ENCODE measurements at regions not wholly inside any gene's neighbourhood (a gene's known extent, or its start where the extent isn't known, plus 50 kb on each side); places are given as distances from the start of the nearest gene placed in this dataset.

GRCh38 chr11:70776914-70777532 lies 378.7 kb downstream of the CTTN start:
- DNase-seq = no peak

- no peak for DNase-seq
These were observed 380.6 kb downstream of the CTTN start for GRCh38 chr11:70778883-70779282.

GRCh38 chr11:70779433-70780245 lies 381.3 kb downstream of the CTTN start:
- no peak for DNase-seq

GRCh38 chr11:70780246-70780535 lies 381.9 kb downstream of the CTTN start:
- no peak for DNase-seq

GRCh38 chr11:70782401-70782913 lies 384.1 kb downstream of the CTTN start:
- DNase-seq = no peak

GRCh38 chr11:70783356-70783755 lies 385.0 kb downstream of the CTTN start:
- DNase-seq = no peak

- no peak for DNase-seq
These were observed 385.5 kb downstream of the CTTN start for GRCh38 chr11:70783821-70784220.

- DNase-seq = no peak
These were observed 387.0 kb downstream of the CTTN start for GRCh38 chr11:70785372-70785771.

GRCh38 chr11:70786021-70786665 lies 387.8 kb downstream of the CTTN start:
- no peak for DNase-seq

GRCh38 chr11:70788248-70789022 lies 390.1 kb downstream of the CTTN start:
- DNase-seq = no peak

GRCh38 chr11:70790671-70791300 lies 392.5 kb downstream of the CTTN start:
- no peak for DNase-seq

- DNase-seq = no peak
These were observed 398.4 kb downstream of the CTTN start for GRCh38 chr11:70796648-70797227.

- no peak for DNase-seq
These were observed 400.0 kb downstream of the CTTN start for GRCh38 chr11:70798296-70798695.

- no peak for DNase-seq
These were observed 401.1 kb downstream of the CTTN start for GRCh38 chr11:70799386-70799785.

GRCh38 chr11:70802185-70802584 lies 403.9 kb downstream of the CTTN start:
- DNase-seq = no peak

- DNase-seq = peak; percentile 77
These were observed 406.0 kb downstream of the CTTN start for GRCh38 chr11:70804139-70804837.

GRCh38 chr11:70805243-70805642 lies 406.9 kb downstream of the CTTN start:
- DNase-seq = no peak

- no peak for DNase-seq
These were observed 407.6 kb downstream of the CTTN start for GRCh38 chr11:70805971-70806370.

- DNase-seq = no peak
These were observed 408.3 kb downstream of the CTTN start for GRCh38 chr11:70806461-70807194.

GRCh38 chr11:70807195-70807543 lies 408.8 kb downstream of the CTTN start:
- DNase-seq = no peak

Measured in NCI-H1092 treated with DMSO at 0.1 percent for 48 hours (cell line).